A204.1 (cell line): ENCODE measurements at regions not wholly inside any gene's neighbourhood (a gene's known extent, or its start where the extent isn't known, plus 50 kb on each side); places are given as distances from the start of the nearest gene placed in this dataset.
A peak's percentile ranks its signal among the peaks of the same experiment; 100 is the strongest.

Experiments used
- FAIRE-seq: peaks from 2 replicates; lab custom pipeline; 2012; peaks lifted over from hg19 to GRCh38; lab: Jason Lieb, UNC

- FAIRE-seq: no peak
These were observed 414.2 kb downstream of the TAF11L14 start for GRCh38 chr5:18048449-18048848.

GRCh38 chr5:18050345-18050744 is 416.1 kb downstream of the TAF11L14 start:
- FAIRE-seq: peak; percentile 74

GRCh38 chr5:18050776-18051175 is 416.5 kb downstream of the TAF11L14 start:
- FAIRE-seq: no peak

- FAIRE-seq: no peak
These were observed 417.7 kb downstream of the TAF11L14 start for GRCh38 chr5:18051953-18052352.

GRCh38 chr5:18052569-18052968 is 418.3 kb downstream of the TAF11L14 start:
- no peak for FAIRE-seq

GRCh38 chr5:18057725-18058124 is 423.5 kb downstream of the TAF11L14 start:
- no peak for FAIRE-seq

- FAIRE-seq: no peak
These were observed 433.4 kb downstream of the TAF11L14 start for GRCh38 chr5:18067615-18068014.

GRCh38 chr5:18068826-18069225 is 434.6 kb downstream of the TAF11L14 start:
- FAIRE-seq: no peak

GRCh38 chr5:18069790-18070189 is 435.5 kb downstream of the TAF11L14 start:
- no peak for FAIRE-seq

GRCh38 chr5:18072600-18072999 is 438.3 kb downstream of the TAF11L14 start:
- no peak for FAIRE-seq

GRCh38 chr5:18074961-18075360 is 440.7 kb downstream of the TAF11L14 start:
- FAIRE-seq: no peak

GRCh38 chr5:18078157-18078556 is 443.9 kb downstream of the TAF11L14 start:
- FAIRE-seq: no peak

GRCh38 chr5:18079831-18080230 is 445.6 kb downstream of the TAF11L14 start:
- FAIRE-seq: no peak

- no peak for FAIRE-seq
These were observed 453.8 kb downstream of the TAF11L14 start for GRCh38 chr5:18088020-18088579.

GRCh38 chr5:18090177-18090576 is 455.9 kb downstream of the TAF11L14 start:
- no peak for FAIRE-seq

- FAIRE-seq: no peak
These were observed 456.9 kb downstream of the TAF11L14 start for GRCh38 chr5:18091142-18091541.

- no peak for FAIRE-seq
These were observed 457.5 kb downstream of the TAF11L14 start for GRCh38 chr5:18091758-18092157.

- FAIRE-seq: no peak
These were observed 460.8 kb downstream of the TAF11L14 start for GRCh38 chr5:18095061-18095460.

- FAIRE-seq: no peak
These were observed 463.6 kb downstream of the TAF11L14 start for GRCh38 chr5:18097817-18098216.

- no peak for FAIRE-seq
These were observed 464.4 kb downstream of the TAF11L14 start for GRCh38 chr5:18098691-18099090.

- no peak for FAIRE-seq
These were observed 465.0 kb downstream of the TAF11L14 start for GRCh38 chr5:18099261-18099660.

GRCh38 chr5:18101532-18101931 is 467.3 kb downstream of the TAF11L14 start:
- no peak for FAIRE-seq

GRCh38 chr5:18102733-18103132 is 468.5 kb downstream of the TAF11L14 start:
- FAIRE-seq: no peak

- FAIRE-seq: no peak
These were observed 471.2 kb downstream of the TAF11L14 start for GRCh38 chr5:18105449-18105848.

- FAIRE-seq: no peak
These were observed 477.7 kb downstream of the TAF11L14 start for GRCh38 chr5:18111906-18112465.
